DND-41 (cell line): ENCODE measurements at regions not wholly inside any gene's neighbourhood (a gene's known extent, or its start where the extent isn't known, plus 50 kb on each side); places are given as distances from the start of the nearest gene placed in this dataset.

Source experiments
- EZH2 ChIP-seq: IDR thresholded peaks from 3 replicates; pipeline ENCODE4 v1.6.1; 2012; ENCODE audit warnings: borderline replicate concordance, low read depth, mild to moderate bottlenecking, moderate library complexity, low read length, inconsistent platforms; ENCODE audit not compliant: severe bottlenecking
- TF ChIP-seq, protein P1 (sequence below): IDR thresholded peaks from 2 replicates; pipeline ENCODE4 v1.5.1; 2012; ENCODE audit warnings: borderline replicate concordance, low read length, moderate library complexity, mild to moderate bottlenecking; ENCODE audit not compliant: poor library complexity, severe bottlenecking; ENCODE audit errors: extremely low read depth

DNA sequence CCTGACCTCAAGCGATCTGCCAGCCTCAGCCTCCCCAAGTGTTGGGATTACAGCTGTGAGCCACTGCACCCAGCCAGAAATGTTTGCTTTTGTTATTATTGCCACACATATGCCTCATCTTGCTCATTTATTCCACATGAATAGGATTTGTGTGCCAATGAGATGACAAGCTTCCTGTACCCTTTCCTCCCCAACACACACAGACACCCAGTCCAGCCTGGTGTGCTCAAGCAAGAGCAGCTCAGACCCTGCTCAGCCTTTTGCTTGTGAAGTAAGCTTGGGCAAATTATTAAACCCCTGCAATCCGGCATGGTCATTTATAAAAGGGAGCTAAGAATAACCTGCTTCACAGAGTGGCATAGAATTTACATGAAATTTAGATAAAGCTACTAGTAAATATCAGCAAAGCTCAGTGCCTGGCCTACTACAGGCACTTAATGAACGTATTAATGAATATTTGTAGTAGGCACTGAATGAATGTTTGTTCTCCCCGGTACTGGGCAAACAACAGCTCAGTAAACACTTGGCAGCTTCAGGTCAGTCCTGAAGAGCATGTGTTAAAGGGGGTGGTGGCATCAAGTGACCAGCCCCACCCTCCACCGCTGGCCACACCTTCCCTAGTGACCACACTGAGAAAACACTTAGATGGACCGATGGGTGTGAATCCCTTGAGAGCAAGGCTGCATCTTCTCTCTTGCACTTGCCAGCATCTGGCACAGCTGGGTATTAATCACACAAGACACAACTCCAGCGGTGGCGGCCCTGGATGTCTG lies 280.2 kb downstream of the SRBD1 start:
- TF ChIP-seq, protein P1, sequence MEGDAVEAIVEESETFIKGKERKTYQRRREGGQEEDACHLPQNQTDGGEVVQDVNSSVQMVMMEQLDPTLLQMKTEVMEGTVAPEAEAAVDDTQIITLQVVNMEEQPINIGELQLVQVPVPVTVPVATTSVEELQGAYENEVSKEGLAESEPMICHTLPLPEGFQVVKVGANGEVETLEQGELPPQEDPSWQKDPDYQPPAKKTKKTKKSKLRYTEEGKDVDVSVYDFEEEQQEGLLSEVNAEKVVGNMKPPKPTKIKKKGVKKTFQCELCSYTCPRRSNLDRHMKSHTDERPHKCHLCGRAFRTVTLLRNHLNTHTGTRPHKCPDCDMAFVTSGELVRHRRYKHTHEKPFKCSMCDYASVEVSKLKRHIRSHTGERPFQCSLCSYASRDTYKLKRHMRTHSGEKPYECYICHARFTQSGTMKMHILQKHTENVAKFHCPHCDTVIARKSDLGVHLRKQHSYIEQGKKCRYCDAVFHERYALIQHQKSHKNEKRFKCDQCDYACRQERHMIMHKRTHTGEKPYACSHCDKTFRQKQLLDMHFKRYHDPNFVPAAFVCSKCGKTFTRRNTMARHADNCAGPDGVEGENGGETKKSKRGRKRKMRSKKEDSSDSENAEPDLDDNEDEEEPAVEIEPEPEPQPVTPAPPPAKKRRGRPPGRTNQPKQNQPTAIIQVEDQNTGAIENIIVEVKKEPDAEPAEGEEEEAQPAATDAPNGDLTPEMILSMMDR = no peak
- TF ChIP-seq EZH2 = no peak
